Large intestine (tissue), 3 donors: ENCODE measurements at regions not wholly inside any gene's neighbourhood (a gene's known extent, or its start where the extent isn't known, plus 50 kb on each side); places are given as distances from the start of the nearest gene placed in this dataset.

Experiments
- DNase-seq, 2 donors: peaks; one replicate each; pipeline versions ENCODE4 v3.0.0 to v3.0.0-alpha.2; 2013
- H3K27ac ChIP-seq: one replicate; pipeline ENCODE4 v1.5.1; 2013; ENCODE audit warnings: low read length
- H3K27me3 ChIP-seq: 2 replicates; pipeline ENCODE4 v1.6.1; 2013; ENCODE audit warnings: low read length; ENCODE audit not compliant: control insufficient read depth, insufficient read depth
- H3K36me3 ChIP-seq: 2 replicates; pipeline ENCODE4 v1.6.1; 2013; ENCODE audit warnings: low read length; ENCODE audit not compliant: control insufficient read depth, insufficient read depth
- H3K4me1 ChIP-seq: one replicate; pipeline ENCODE4 v1.6.1; 2013; ENCODE audit warnings: low read length; ENCODE audit not compliant: control insufficient read depth, insufficient read depth
- H3K4me3 ChIP-seq: one replicate; pipeline ENCODE4 v1.5.1; 2013; ENCODE audit warnings: low read length
- H3K9me3 ChIP-seq: one replicate; pipeline ENCODE4 v1.6.1; 2013; ENCODE audit warnings: mild to moderate bottlenecking, low read depth, low read length, moderate library complexity; ENCODE audit not compliant: control insufficient read depth
- WGBS: methylation state at CpG from one replicate; pipeline ENCODE4 v1.1.5; 2013; ENCODE audit warnings: low lambda C conversion rate; ENCODE audit not compliant: insufficient coverage; 5-methylcytosine and 5-hydroxymethylcytosine counted together

GRCh38 chr20:16942051-16942450, 193.9 kb downstream of the OTOR start:
- Histone ChIP-seq H3K4me1 (peaks cover 17% of the 10 kb centered on the region), H3K36me3 (no peaks in the 10 kb centered on the region), H3K27ac (peak overlapping the region; percentile 74), H3K27me3 (no peaks in the 10 kb centered on the region), H3K9me3 (no peaks in the 10 kb centered on the region), H3K4me3 (no peak overlapping the region)
- DNase-seq: peak; percentile 43 to 67
- WGBS: no CpG with 5 or more reads among the region's 1 CpG

DNA sequence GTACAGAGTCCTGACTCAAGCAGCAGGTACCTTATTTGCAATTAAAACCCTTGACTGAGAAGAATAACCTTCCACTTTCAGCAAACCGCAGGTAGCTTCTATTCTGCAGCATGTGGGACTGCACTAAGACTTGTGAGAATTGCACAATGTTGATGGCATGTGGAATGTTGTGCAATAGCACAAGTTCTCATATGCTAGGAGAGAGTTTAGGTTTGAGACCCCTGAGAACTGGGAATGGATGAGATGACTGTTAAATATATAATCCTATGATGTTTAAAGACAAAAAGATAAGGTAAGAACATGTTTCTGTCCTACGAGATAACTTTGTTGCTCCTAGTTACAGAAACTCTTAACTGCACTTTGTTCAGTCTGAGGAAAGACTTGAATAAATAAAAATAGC, 194.6 kb downstream of the OTOR start:
- H3K27ac ChIP-seq: peak overlapping the region; percentile 74
- H3K4me3 ChIP-seq: no peak overlapping the region
- H3K27me3 ChIP-seq: no peaks in the 10 kb centered on the region
- peak; percentile 76 to 80 for DNase-seq
- WGBS: 11% methylated on average over 1 of the region's 2 CpGs
- H3K4me1 ChIP-seq: peaks cover 17% of the 10 kb centered on the region
- H3K9me3 ChIP-seq: no peaks in the 10 kb centered on the region
- H3K36me3 ChIP-seq: no peaks in the 10 kb centered on the region

- 60% methylated on average over 1 of the region's 2 CpGs for WGBS
- H3K27ac ChIP-seq: peak overlapping the region; percentile 1
- H3K36me3 ChIP-seq: no peaks in the 10 kb centered on the region
- no peaks in the 10 kb centered on the region for H3K9me3 ChIP-seq
- H3K4me1 ChIP-seq: peaks cover 17% of the 10 kb centered on the region
- DNase-seq: no peak
- no peaks in the 10 kb centered on the region for H3K27me3 ChIP-seq
- no peak overlapping the region for H3K4me3 ChIP-seq
Measured at GRCh38 chr20:16944745-16945144, 196.6 kb downstream of the OTOR start.

GRCh38 chr20:16945619-16946018, 197.5 kb downstream of the OTOR start:
- H3K36me3 ChIP-seq: no peaks in the 10 kb centered on the region
- no peak overlapping the region for H3K4me3 ChIP-seq
- H3K4me1 ChIP-seq: peaks cover 17% of the 10 kb centered on the region
- peak in 1 of 2 donors; percentile 14 for DNase-seq
- H3K9me3 ChIP-seq: no peaks in the 10 kb centered on the region
- no peaks in the 10 kb centered on the region for H3K27me3 ChIP-seq
- no peak overlapping the region for H3K27ac ChIP-seq

DNA sequence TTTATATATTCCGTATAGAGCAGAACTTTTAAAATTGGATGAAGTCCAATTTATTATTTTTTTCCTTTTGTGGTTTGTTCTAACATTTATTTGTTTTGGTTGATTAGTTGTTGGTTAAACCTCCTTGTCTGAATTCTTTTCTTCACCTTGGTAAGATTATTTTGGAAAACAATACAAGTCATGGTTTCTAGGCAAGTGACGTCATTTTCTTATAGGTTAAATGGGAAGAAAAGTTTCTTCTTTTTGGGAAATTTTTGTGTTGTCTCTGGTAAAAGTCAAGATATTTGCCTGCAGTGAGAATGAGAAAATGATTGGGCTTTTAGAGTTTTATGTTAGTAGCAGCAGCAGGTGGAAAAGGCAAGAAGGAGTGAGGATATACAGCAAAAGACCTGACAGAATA, 197.9 kb downstream of the OTOR start:
- DNase-seq: no peak
- 100% methylated on average over 1 of the region's 2 CpGs for WGBS
- Histone ChIP-seq H3K4me3 (no peak overlapping the region), H3K27ac (no peak overlapping the region), H3K36me3 (no peaks in the 10 kb centered on the region), H3K27me3 (no peaks in the 10 kb centered on the region), H3K9me3 (no peaks in the 10 kb centered on the region), H3K4me1 (peaks cover 17% of the 10 kb centered on the region)

GRCh38 chr20:16947479-16947878, 199.3 kb downstream of the OTOR start:
- DNase-seq: no peak
- Histone ChIP-seq H3K36me3 (no peaks in the 10 kb centered on the region), H3K4me3 (no peak overlapping the region), H3K4me1 (peaks cover 10% of the 10 kb centered on the region), H3K27me3 (no peaks in the 10 kb centered on the region), H3K9me3 (no peaks in the 10 kb centered on the region), H3K27ac (no peak overlapping the region)
- no CpG with 5 or more reads among the region's 2 CpGs for WGBS

DNA sequence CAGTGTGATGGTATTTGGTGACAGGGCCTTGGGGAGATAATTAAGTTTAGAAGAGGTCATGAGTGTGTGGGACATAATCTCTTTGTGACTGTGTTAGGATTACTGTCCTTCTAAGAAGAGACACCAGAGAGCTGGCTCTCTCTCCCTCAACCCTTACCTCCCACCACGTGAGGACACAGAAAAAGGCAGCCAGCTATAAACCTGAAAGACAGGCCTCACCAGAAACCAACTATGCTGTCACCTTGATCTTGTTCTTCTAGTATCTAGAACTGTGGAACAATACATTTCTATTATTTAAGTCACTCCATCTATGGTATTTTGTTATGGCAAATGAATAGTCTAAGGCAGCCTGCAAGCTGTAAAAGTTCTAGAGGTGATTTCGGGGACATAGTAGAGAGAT, 203.7 kb downstream of the OTOR start:
- Histone ChIP-seq H3K36me3 (no peaks in the 10 kb centered on the region), H3K9me3 (no peaks in the 10 kb centered on the region), H3K27ac (no peak overlapping the region), H3K27me3 (no peaks in the 10 kb centered on the region), H3K4me1 (no peaks in the 10 kb centered on the region), H3K4me3 (no peak overlapping the region)
- WGBS: 100% methylated on average over 1 of the region's 2 CpGs
- no peak for DNase-seq

DNA sequence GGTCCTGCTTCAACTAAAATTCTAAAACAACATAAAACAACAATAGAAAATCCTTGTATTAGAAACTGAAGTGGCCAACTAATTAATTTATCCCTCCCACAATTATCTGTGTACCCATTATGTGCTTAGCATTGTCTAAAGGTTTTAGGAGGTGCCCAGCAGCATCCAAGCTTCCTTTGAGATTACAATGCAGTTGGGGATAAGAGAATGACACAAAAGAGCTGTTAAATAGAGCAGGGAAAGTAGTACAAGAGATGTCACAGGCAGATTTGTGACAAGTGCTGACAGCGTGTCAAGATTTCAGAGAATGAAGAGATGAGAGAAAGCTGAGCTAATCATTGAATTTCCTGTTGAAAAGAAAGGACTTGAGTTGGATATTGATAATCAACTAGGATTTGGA, 204.8 kb downstream of the OTOR start:
- no peak overlapping the region for H3K27ac ChIP-seq
- no peak for DNase-seq
- H3K27me3 ChIP-seq: no peaks in the 10 kb centered on the region
- H3K4me3 ChIP-seq: no peak overlapping the region
- H3K9me3 ChIP-seq: no peaks in the 10 kb centered on the region
- H3K4me1 ChIP-seq: no peaks in the 10 kb centered on the region
- no peaks in the 10 kb centered on the region for H3K36me3 ChIP-seq
- 100% methylated on average over 1 of the region's 1 CpG for WGBS

GRCh38 chr20:16953858-16954257, 205.7 kb downstream of the OTOR start:
- Histone ChIP-seq H3K9me3 (no peaks in the 10 kb centered on the region), H3K36me3 (no peaks in the 10 kb centered on the region), H3K27me3 (no peaks in the 10 kb centered on the region), H3K27ac (no peak overlapping the region), H3K4me3 (no peak overlapping the region), H3K4me1 (no peaks in the 10 kb centered on the region)
- WGBS: no CpG with 5 or more reads among the region's 4 CpGs
- DNase-seq: no peak

DNA sequence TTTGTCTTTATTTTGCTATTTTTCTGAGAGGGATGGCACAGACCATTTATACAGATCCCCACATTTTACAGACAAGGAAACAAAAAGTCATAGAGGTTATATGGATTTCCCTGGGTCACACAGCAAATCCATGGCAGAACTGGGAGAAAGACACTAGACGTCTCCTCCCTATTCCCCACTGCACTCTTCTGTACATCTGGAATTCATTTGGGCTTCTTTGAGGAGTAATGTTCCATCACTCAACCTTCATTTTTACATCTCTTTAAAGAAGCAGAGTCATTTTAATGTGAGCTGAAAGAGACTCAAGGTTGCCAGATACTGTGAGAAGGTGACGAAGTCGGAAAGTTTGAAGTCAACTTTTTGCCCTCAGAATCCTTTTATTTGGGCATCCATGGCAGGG, 207.3 kb downstream of the OTOR start:
- H3K9me3 ChIP-seq: no peaks in the 10 kb centered on the region
- no peaks in the 10 kb centered on the region for H3K4me1 ChIP-seq
- H3K36me3 ChIP-seq: no peaks in the 10 kb centered on the region
- DNase-seq: no peak
- no peaks in the 10 kb centered on the region for H3K27me3 ChIP-seq
- WGBS: no CpG with 5 or more reads among the region's 3 CpGs
- no peak overlapping the region for H3K27ac ChIP-seq
- no peak overlapping the region for H3K4me3 ChIP-seq

- H3K27ac ChIP-seq: no peak overlapping the region
- H3K4me1 ChIP-seq: no peaks in the 10 kb centered on the region
- H3K4me3 ChIP-seq: no peak overlapping the region
- H3K36me3 ChIP-seq: no peaks in the 10 kb centered on the region
- no CpG with 5 or more reads among the region's 3 CpGs for WGBS
- no peaks in the 10 kb centered on the region for H3K27me3 ChIP-seq
- no peaks in the 10 kb centered on the region for H3K9me3 ChIP-seq
- DNase-seq: no peak
Measured at GRCh38 chr20:16955971-16956370, 207.8 kb downstream of the OTOR start.
